ENCODE measurements at regions not wholly inside any gene's neighbourhood (a gene's known extent, or its start where the extent isn't known, plus 50 kb on each side); places are given as distances from the start of the nearest gene placed in this dataset.

DNA sequence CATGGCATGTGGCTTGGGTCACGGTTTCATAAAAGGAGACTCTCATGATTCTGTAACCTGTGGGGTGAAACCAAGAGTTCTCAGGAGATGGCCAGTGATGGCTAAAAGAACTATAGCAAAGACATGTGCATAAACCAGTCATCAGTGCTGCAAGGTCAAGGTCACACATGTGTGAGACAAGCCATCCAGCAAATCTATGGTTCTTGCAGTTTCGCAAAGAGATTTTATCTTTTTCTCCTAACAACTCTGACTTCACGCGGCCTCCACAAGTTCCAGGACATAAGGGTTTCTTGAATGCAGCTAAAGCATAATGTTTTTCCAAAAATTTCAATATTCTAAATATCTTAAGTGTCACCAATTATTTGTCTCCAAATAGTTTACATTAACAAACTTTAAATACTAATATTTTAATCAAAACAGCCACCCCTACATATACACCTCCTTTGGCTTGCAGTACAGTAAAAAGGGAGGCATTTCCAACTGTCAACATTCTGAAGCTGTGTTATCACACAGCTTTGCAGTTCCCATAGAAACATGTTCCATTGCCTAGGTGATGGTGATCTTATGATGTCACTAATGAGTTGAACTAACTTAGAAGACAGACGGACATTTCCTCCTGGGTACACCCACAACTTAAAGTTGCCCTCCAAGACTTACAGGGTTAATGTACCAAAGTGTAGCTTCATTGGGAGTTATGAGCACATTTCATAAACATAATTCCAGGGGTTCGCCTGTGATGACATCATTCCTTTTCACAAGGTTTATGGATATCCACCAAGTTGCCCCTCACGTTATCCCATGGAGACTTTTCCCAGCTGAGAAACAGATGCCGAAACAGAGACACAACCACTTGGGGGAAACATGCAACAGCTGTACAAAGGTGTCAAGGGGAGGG is 250.9 kb upstream of the PDE10A start:
- no peak for DNase-seq (ENCODE audit: low read depth)
- no peak overlapping the region for H3K4me3 ChIP-seq (ENCODE audit: low read depth, low read length)
- in situ Hi-C loops (cut with HindIII; ENCODE audit: low sequenced_read_pairs), result no loop called here
- TF ChIP-seq, protein P1, sequence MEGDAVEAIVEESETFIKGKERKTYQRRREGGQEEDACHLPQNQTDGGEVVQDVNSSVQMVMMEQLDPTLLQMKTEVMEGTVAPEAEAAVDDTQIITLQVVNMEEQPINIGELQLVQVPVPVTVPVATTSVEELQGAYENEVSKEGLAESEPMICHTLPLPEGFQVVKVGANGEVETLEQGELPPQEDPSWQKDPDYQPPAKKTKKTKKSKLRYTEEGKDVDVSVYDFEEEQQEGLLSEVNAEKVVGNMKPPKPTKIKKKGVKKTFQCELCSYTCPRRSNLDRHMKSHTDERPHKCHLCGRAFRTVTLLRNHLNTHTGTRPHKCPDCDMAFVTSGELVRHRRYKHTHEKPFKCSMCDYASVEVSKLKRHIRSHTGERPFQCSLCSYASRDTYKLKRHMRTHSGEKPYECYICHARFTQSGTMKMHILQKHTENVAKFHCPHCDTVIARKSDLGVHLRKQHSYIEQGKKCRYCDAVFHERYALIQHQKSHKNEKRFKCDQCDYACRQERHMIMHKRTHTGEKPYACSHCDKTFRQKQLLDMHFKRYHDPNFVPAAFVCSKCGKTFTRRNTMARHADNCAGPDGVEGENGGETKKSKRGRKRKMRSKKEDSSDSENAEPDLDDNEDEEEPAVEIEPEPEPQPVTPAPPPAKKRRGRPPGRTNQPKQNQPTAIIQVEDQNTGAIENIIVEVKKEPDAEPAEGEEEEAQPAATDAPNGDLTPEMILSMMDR (IDR thresholded peaks at IDR 0.05; ENCODE audit: low read depth, low read length, missing control alignments), result no peak

DNA sequence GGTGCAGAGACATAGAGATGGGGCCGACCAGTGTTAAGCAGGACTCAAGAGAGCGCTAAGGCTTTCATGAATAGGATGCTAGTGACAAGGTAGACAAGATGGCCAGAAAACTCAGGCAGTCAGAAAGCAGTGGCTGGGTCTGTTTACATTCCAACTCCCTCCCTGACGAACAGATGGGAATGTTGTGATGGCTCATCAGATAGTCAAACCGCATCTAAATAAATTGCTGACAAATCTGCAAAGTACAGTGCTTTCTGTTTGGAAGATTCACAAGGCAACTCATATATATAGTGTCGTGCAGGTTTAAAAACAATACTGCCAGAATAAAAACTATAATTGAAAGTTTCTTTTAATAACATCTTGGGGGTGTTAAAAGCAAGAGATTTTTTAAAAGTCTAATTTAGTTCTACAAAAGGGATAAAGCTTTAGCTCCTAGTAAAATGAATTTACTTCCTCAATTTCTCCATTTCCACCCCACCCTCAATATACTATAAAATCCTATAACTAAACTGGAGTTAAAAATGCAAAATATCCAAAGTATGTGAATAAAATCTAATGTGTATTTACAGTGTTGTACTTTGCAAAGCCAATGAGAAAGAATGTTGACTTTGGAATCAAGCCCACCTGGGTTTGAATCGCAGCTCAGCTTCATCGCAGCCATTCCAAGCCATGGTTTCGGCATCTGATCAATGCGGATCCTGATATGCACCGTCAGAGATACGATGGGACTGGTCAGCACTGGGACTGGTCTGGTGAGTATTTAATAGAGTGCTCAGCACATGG is 247.3 kb upstream of the PDE10A start:
- TF ChIP-seq, protein P1 (IDR thresholded peaks at IDR 0.05; ENCODE audit: low read depth, low read length, missing control alignments), result no peak
- no peak overlapping the region for H3K4me3 ChIP-seq (ENCODE audit: low read depth, low read length)
- in situ Hi-C loops (cut with HindIII; ENCODE audit: low sequenced_read_pairs), result no loop called here
- no peak for DNase-seq (ENCODE audit: low read depth)

DNA sequence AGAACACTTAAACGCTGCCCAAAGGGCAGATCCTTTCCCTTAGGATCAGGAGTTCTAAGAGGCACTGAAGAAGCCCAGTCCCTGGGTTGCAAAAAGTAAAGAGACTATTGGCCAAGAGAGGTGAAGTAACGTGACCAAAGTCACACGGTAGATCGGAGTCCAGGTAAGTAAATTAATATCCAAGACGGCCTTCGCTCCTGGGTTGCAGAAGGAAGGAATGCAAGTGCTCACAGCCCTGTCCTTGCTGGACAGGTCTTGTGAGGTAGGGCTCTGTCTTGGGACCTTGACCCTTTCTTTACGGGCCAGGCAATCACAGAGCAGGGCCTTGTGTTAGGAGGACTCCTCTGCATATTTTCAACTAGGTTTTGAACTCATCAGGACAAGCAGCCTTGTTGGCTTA is 243.7 kb upstream of the PDE10A start:
- H3K4me3 ChIP-seq (ENCODE audit: low read depth, low read length), result no peak overlapping the region
- TF ChIP-seq, protein P1 (IDR thresholded peaks at IDR 0.05; ENCODE audit: low read depth, low read length, missing control alignments), result no peak
- in situ Hi-C loops (cut with HindIII; ENCODE audit: low sequenced_read_pairs), result no loop called here
- no peak for DNase-seq (ENCODE audit: low read depth)

DNA sequence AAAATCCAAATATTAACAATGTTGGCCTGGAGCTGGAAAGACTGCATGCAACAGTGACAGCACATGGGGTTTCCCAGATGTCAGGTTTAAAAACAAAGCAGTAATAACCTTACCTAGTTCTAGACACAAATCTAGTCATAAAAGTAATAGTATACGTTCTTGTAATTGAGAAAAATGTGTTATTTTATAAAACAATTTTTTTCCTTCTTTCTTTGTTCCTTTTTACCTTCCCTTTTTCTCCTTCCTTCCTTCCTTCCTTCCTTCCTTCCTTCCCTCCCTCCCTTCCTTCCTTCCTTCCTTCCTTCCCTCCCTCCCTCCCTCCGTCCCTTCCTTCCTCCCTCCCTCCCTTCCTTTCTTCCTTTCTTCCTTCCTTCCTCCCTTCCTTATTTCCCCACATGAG is 242.7 kb upstream of the PDE10A start:
- TF ChIP-seq, protein P1 (IDR thresholded peaks at IDR 0.05; ENCODE audit: low read depth, low read length, missing control alignments), result no peak
- H3K4me3 ChIP-seq (ENCODE audit: low read depth, low read length), result no peak overlapping the region
- no peak for DNase-seq (ENCODE audit: low read depth)
- in situ Hi-C loops (cut with HindIII; ENCODE audit: low sequenced_read_pairs), result no loop called here

DNA sequence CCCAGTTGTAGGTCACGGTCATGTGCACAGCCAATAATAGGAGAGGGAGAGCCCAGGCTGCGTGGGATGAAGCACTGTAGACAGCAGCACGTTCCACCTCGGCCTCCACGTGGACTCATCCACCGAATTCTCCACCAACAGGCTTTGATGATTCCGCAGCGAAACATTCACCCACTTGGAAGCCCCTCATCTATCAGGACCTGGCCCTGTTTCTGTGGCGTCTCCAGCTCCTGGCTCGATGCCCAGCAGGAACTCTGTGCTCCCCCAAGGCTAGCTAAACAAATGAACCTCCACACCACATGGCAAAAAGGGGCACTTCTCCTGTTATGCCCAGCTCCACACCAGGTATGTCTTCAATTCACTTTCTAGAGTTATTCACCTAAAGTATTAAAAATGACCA is 237.9 kb upstream of the PDE10A start:
- no peak overlapping the region for H3K4me3 ChIP-seq (ENCODE audit: low read depth, low read length)
- TF ChIP-seq, protein P1 (IDR thresholded peaks at IDR 0.05; ENCODE audit: low read depth, low read length, missing control alignments), result no peak
- in situ Hi-C loops (cut with HindIII; ENCODE audit: low sequenced_read_pairs), result no loop called here

DNA sequence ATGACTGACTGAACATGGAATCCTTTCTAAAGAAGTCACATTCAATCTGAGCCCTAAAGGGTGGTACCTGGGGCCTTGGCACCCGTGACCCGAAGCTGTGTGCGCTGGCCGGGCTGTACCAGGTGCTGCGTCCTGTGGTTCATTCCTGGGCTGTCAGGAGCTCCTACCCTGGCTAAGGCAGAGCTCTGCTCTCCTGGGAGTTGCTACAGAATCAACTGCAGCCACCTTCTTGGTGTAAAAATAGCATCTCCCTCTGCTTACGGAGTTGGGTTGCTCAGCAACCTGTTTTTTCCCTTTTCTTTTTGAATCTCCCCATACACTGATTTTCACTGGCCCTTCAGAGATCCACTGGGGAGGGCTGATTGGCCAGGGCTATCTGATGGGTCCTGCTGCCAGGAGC is 236.6 kb upstream of the PDE10A start:
- in situ Hi-C loops (cut with HindIII; ENCODE audit: low sequenced_read_pairs), result no loop called here
- TF ChIP-seq, protein P1 (IDR thresholded peaks at IDR 0.05; ENCODE audit: low read depth, low read length, missing control alignments), result no peak
- DNase-seq (ENCODE audit: low read depth), result no peak
- H3K4me3 ChIP-seq (ENCODE audit: low read depth, low read length), result no peak overlapping the region

More for the DNA sequence above, 237.9 kb upstream of the PDE10A start:
- no peak for DNase-seq (ENCODE audit: low read depth)
